ENCODE measurements at regions not wholly inside any gene's neighbourhood (a gene's known extent, or its start where the extent isn't known, plus 50 kb on each side); places are given as distances from the start of the nearest gene placed in this dataset.

GRCh38 chr12:98408681-98409080 lies 106.7 kb upstream of the TMPO start:
- no peak for DNase-seq

DNA sequence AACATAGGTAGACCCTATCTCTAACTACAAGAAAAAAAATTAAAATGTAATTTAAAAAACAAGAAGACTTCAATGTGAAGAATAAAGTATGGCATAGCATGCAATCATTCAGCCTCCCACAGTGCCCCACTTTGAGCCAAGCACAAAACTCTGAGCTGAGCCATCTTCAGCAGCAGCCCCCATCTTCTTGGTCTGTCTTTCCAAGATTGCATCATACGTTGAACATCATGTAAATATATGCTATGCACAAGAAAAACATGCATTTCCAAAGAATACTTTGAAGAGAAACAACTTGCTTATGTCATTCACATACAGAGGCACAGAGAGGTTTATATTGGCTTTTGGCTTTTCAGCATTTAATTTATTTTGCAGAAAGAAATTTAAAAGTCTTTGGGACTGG lies 105.8 kb upstream of the TMPO start:
- no peak for DNase-seq

DNA sequence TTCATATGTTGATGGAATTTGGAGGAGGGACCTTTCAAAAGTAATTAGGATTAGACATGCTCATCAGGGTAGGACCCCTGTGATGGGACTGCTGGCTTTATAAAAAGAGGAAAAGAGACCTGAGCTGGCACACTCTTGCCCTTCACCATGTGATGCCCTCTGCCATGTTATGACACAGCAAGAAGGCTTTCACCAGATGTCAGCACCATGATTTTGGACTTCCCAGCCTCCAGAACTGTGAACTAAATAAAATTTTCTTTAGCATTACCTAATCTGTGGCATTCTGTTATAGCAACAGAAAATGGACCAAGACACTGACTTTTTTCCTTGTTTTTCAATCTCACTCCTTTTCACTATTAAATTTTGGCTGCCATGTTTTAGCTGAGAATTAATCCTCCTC lies 105.0 kb upstream of the TMPO start:
- DNase-seq = no peak

DNA sequence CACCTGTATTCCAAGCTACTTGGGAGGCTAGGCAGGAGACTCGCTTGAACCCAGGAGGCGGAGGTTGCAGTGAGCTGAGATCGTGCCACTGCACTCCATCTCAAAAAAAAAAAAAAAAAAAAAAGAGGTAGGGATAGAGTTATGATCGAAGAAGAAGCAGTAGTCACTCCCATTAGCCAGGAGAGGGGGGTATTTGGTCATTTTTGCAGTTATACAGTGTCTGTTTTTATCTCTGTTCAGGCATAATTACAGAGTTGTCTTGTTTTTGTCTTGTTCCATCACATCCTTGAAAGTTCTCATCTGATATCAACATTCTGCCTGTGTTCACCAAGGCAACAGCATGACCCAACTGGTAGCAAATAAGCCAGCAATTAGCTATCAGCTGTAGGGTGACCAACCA lies 98.5 kb upstream of the TMPO start:
- peak; percentile 33 for DNase-seq

GRCh38 chr12:98417266-98417665 lies 98.1 kb upstream of the TMPO start:
- DNase-seq = no peak

GRCh38 chr12:98418357-98419075 lies 96.9 kb upstream of the TMPO start:
- no peak for DNase-seq

DNA sequence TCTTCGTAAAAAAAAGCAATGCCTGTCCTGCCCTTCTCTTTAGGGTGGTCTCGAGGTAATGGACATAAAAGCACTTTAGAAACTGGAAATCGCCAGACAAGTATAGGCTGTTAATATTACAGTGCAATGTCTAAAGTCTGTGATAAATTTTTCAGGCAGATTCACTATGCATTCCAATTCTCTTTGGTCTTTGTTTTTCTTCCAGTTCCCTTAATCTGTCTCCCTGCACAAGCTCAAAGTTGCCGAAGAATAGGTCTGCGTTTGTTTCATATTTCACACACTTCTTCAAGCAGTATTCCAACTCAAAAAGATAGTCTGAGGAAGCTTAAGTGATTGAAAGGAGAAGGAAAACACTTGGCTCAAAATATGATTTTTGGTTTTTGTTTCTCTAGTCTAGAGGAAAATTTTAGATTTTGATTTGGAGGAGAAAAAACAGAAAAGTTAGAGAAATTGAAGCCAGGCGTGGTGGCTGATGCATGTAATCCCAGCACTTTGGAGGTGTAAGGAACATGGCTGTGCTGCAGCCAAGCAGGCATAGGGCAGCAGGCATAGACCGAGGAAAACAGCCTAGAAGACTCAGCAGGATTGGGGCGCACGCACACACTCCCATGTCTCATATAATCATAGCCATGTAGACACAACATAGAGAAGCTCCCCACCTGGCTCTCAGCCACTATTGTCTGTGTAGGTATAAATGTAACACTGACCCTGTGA lies 96.2 kb upstream of the TMPO start:
- no peak for DNase-seq

DNA sequence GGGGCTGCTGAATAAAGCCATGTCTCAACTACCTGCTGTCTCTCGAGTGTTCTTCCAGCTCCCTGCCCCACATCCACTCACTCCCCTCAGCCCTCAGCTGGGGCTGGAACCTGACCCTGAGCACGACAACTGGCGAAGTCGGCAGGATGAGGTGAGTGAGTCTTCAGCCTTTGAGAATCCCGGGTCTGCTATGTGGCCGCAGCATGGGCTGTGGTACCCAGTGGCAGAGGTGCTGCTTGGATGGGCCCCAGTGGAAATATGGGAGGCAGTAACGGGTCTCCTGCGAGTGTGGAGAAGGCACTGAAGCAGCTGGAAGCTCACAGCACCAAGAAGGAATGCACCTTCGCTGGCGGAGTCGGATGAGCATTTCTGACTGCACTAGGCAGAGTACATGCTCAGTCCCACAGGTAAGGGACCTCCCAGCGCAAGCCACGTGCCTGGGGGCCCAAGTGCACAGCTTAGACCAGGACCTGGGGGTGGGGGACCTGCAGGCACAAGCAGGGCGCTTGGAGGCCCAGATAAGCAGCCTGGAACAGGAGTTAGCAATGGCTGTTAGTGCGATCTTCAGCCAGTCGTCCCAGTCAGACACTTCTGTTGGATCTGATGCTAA lies 95.5 kb upstream of the TMPO start:
- DNase-seq = no peak

- DNase-seq = peak; percentile 17
Measured at GRCh38 chr12:98420461-98420860, 94.9 kb upstream of the TMPO start.

DNA sequence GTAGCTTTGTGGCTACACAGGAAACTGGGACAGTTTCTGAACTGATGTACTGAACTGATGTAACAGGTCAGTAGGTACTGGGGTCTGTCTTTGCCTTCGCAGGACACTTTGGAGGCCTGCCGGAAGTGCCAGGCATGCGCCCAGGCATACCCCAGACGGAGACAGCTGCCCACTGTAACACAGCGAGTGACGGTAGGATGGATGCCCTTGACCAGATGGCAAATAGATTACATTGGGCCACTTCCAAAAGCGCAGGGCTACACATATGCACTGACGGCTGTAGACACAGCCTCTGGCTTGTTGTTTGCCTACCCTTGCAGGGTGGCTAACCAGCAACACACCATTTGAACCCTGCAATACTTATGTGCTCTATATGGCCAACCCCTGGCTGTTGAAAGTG lies 94.1 kb upstream of the TMPO start:
- DNase-seq = peak; percentile 70

DNA sequence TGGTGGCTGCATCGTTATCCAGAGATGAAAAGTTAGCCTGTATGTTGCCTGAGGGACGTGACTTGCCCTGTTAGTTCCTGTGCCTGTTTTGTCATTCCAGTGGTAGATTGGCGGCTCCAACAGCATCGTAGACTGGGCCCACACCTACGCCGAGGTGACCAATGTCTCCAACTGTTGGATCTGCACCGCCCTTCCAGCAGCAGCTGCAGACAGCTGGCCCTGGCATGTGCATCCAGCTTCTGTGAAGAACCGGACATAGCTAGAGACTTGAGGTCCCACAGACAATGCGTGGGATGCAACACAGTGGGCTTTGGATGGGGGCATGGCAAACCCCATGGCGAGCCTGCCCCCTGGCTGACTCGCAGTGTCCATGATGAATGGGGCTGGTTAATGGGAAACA lies 93.0 kb upstream of the TMPO start:
- DNase-seq = no peak

- DNase-seq = no peak
Measured at GRCh38 chr12:98422812-98423211, 92.6 kb upstream of the TMPO start.

DNA sequence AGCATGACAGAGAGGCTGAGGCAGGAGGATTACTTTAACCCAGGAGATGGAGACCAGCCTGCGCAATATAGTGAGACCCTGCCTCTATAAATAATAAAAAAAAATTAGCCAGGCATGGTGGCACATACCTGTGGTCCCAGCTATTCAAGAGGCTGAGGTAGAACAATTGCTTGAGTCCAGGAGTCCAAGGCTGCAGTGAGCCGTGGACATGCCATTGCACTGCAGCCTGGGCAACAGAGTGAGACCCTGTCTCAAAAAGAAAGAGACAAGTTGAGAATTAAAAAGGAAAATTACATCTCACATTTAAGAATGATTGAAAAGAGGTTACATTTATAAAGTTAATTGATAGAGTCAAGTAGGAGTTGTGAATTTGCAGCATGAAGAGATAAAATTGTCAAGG lies 91.4 kb upstream of the TMPO start:
- no peak for DNase-seq

DNA sequence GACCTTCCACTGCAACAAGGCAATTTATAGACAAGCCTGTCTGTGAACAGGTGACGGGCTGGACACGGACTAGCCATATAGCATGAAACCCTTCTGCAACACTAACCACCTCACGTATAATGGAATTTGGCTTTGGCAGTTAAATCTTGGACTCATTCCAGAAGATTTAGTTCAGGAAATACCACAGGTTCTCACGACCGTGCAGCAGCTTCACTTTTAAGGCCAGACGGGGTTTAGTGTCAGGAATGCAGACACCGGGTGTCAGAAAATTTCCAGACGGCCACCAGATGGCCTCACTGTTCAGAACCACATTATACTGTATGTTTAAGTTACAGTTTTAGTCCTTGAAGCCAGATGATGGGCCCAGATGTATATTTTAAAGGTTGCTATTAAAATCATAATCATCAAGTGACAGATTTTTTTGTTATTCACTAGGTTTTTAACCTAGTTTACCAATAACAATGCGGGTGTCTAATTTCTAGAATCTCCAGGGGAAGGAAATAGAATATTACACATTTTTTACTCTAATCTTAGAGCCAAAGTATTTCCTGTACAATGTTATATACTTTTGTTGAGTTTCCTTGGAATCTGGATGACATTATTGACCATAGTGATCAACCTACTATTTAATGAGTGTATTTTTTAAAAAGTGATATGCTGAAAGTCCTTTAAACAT lies 90.5 kb upstream of the TMPO start:
- DNase-seq = peak; percentile 75

GRCh38 chr12:98425859-98426258 lies 89.5 kb upstream of the TMPO start:
- no peak for DNase-seq

DNA sequence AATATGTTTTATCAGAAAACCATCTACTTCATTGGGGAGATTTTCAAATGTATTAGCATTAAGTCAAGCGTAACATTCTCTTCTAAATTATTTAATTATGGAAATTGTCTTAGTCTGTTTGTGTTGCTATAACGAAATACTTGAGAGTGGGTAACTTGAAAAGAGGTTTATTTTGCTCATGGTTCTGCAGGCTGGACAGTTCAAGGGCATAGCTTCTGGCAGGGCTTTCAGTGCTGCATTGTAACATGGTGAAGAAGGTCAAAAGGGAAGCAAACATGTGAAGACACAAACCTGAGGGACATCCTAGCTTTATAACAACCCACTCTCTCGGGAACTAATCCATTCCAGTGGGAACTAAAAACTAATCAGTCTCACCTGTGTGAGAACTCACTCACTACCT lies 84.3 kb upstream of the TMPO start:
- no peak for DNase-seq

DNA sequence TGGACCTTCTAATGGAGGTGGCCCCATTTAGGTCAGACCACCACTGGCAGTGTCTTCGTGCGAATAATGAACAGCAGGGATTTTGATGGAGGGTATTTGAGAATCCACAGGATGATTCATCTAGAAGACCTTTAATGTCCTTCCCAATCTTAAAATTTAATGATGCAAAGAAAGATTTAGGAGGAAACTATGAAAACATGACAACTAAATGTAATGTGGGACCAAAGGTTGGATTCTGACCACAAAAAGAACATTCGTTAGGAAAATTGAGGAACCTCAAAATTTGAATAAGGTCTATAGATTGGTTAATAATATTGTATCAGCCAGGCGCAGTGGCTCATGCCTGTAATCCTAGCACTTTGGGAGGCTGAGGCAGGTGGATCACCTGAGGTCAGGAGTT lies 78.2 kb upstream of the TMPO start:
- no peak for DNase-seq

DNA sequence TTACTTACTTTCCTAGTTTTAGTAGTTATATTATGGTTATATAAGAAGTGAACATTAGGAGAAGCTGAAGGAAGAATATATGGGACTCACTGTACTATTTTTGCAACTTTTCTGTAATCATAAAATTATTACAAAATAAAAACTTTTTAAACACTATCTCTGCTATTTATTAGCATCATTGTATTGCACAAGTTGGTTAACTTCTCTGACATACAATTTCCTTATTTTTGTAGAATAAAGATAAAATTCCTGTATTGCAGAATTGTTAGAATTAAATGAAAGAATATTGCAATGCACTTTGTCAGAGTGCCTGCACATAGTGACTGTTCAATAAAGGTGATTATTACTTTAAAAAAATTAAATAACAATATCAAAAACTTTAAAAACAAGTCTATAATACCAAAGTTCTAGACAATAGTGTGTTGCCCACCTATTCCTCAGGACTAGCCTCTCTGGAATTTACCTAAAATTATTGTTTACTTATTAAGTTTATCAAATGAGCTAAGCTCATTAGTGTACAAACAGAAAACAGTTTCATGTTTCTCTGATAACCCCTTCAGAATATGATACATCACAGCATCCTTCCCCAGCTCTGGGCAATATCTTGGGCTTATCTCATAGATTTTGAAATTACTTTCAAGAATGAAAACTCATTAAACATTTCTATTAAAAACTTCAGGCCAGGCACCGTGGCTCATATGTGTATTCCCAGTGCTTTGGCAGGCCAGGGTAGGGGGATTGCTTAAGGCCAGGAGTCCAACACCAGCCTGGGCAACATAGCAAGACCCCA lies 77.4 kb upstream of the TMPO start:
- DNase-seq = no peak

- no peak for DNase-seq
Measured at GRCh38 chr12:98438656-98439230, 76.6 kb upstream of the TMPO start.

DNA sequence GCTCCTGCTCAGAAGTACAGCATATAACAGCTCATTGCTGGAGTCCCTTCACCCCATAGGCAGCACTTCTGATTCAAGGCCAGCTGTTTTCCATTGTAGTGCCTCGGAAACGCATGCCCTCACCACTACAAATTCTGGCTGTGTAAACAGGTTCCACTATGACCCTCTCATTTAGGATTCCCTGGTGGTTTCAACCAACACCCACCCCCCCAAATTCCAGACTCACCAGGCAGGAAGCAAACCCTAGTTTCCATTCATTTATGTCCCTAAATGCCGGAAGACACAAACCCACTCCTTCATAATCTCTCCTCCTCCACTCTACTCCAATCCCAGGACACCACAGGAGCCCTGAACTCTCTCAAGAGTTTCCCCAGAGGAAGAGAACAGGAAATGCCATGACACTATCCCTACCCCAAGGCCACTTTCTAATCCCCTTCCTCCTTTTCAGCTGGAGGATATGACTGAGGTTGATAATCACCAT lies 75.9 kb upstream of the TMPO start:
- DNase-seq = no peak

DNA sequence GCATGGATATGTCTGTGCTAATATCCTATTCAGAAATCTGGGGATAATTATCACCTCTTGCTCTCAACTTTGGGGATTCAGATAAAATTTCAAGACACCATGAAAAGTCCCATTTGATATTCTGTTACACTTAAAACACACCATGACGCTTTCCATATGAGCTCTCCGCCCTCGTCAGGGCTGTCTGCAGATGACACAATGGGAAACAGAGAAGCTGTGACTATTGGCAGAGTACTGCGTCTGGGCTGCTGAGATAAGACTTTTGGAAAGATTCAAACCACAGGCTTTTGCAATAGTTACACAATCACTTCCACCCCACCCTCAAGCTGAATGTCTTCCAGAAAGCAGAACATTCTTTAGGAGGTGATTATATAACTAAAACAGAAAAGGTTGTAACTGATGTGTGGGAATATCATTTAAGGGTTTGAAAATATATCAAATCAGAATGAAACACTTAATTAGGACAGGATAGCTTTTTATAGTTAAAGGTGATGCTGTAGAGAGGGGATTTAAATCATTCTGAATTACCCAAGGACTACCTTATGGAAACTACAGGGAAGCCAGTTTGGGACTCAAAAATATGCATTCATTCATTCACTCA lies 75.3 kb upstream of the TMPO start:
- no peak for DNase-seq

GRCh38 chr12:98446060-98446459 lies 69.3 kb upstream of the TMPO start:
- DNase-seq = no peak

Measured in NCI-H1694 (cell line).